LNCaP clone FGC (cell line): ENCODE measurements at regions not wholly inside any gene's neighbourhood (a gene's known extent, or its start where the extent isn't known, plus 50 kb on each side); places are given as distances from the start of the nearest gene placed in this dataset.

ENCODE experiments used
- DNase-seq: peaks from one replicate; pipeline ENCODE4 v3.0.0-alpha.2; 2011; ENCODE audit warnings: low read depth
- H3K4me3 ChIP-seq: 2 replicates; pipeline ENCODE4 v1.5.1; 2011; ENCODE audit warnings: mild to moderate bottlenecking, low read depth, low read length, control low read depth
- TF ChIP-seq, protein P1 (sequence below): IDR thresholded peaks from 2 replicates; pipeline ENCODE4 v1.5.1; 2012; ENCODE audit warnings: mild to moderate bottlenecking; ENCODE audit not compliant: control insufficient read depth, insufficient read depth; ENCODE audit errors: extremely low read depth

DNA sequence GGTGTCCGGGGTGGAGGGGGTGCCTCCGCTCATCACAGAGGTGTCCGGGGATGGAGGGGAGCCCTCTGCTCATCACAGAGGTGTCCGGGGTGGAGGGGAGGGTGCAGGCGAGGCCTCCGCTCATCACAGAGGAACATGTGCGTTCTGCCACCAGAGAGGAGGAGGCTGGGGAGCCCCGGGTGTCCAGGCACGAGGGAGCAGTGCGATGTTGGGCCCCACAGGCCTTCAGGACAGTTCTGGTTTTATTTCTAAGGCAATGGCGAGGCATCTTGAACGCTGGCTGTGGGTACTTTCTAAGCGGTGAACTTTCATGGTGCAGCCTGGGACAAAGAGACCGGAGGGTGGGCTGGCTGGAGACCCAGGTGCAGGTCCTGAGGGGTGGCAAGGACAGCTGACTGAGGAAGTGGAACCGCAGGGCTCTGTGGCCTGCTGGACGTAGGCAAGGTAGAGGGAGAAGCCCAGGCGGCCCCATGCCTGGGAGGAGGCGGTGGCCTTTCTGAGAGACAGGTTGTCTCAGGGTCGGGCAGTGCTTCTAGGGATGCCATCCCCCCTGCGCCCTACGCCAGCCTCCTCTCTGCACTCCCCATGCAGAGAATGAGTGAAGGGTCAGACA is 196.6 kb upstream of the SALL3 start:
- TF ChIP-seq, protein P1, sequence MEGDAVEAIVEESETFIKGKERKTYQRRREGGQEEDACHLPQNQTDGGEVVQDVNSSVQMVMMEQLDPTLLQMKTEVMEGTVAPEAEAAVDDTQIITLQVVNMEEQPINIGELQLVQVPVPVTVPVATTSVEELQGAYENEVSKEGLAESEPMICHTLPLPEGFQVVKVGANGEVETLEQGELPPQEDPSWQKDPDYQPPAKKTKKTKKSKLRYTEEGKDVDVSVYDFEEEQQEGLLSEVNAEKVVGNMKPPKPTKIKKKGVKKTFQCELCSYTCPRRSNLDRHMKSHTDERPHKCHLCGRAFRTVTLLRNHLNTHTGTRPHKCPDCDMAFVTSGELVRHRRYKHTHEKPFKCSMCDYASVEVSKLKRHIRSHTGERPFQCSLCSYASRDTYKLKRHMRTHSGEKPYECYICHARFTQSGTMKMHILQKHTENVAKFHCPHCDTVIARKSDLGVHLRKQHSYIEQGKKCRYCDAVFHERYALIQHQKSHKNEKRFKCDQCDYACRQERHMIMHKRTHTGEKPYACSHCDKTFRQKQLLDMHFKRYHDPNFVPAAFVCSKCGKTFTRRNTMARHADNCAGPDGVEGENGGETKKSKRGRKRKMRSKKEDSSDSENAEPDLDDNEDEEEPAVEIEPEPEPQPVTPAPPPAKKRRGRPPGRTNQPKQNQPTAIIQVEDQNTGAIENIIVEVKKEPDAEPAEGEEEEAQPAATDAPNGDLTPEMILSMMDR = no peak
- no peak overlapping the region for H3K4me3 ChIP-seq
- DNase-seq = no peak

DNA sequence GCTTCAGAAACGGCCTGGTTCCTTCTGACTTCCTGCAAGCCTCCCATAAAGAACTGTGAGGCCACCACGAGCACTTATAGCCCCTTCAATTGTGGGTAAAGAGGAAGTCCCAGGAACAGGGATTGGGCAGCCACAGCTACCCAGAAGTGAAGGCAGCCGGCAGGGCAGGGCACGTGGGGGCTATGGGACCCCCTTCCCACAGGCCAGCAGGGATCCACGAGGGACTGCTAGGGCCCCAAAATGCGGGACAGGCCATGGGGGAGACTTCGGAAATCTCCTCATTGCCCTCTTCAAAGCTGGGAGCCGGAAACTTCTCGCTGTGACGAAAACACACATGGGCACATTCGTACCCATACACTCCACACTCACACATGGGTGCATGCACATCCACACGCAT is 196.1 kb upstream of the SALL3 start:
- no peak overlapping the region for H3K4me3 ChIP-seq
- no peak for DNase-seq
- TF ChIP-seq, protein P1 = no peak

GRCh38 chr18:78784861-78785260 is 194.8 kb upstream of the SALL3 start:
- no peak for DNase-seq
- TF ChIP-seq, protein P1 = no peak
- no peak overlapping the region for H3K4me3 ChIP-seq

DNA sequence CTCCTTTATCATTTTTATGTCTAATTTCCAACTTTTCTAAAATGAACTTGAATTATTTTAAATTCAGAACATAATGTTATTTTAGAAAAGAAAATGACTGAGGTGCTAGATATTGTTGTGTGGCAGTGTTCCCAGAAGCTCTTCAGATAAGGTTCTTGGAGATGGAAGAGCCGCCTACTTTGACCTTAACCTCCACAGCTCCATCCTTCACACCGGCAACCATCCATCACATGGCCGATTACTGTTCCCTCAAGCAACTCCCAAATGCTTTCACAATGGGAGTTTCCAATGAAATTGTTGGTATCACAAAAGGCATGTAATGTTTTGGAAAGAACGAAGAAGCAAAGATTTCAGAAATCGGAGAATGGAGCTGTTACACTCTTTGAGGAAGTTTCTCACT is 193.9 kb upstream of the SALL3 start:
- no peak overlapping the region for H3K4me3 ChIP-seq
- DNase-seq = no peak
- TF ChIP-seq, protein P1 = no peak

DNA sequence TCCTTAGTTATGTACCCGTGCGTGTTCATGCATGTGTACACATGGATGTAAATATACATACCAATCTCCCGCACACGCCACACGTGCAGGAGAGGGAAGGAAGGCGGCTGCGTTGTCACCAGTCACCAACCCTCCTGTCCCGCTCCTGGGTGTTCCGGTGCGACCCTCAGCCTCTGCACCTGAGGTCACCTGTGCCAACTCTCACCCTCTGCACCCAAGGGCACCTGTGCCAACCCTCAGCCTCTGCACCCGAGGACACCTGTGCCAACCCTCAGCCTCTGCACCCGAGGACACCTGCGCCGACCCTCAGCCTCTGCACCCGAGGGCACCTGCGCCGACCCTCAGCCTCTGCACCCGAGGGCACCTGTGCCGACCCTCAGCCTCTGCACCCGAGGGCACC is 192.8 kb upstream of the SALL3 start:
- TF ChIP-seq, protein P1 = no peak
- H3K4me3 ChIP-seq = no peak overlapping the region
- DNase-seq = no peak

- H3K4me3 ChIP-seq = no peak overlapping the region
- DNase-seq = no peak
- TF ChIP-seq, protein P1 = no peak
These were observed 191.9 kb upstream of the SALL3 start for GRCh38 chr18:78787751-78788150.

- TF ChIP-seq, protein P1 = no peak
- no peak overlapping the region for H3K4me3 ChIP-seq
- DNase-seq = no peak
These were observed 191.5 kb upstream of the SALL3 start for GRCh38 chr18:78788161-78788560.
